Epithelial cell of esophagus (primary cell): ENCODE measurements at regions not wholly inside any gene's neighbourhood (a gene's known extent, or its start where the extent isn't known, plus 50 kb on each side); places are given as distances from the start of the nearest gene placed in this dataset.
"Not testable (repeated sequence)": the region's sequence is repeated elsewhere in the genome, so short reads cannot be mapped to it uniquely, and the experiment has no call there.

Source experiments
- DNase-seq: peaks from one replicate; pipeline ENCODE4 v3.0.0; 2010; ENCODE audit warnings: low read depth
- H3K4me3 ChIP-seq: 2 replicates; pipeline ENCODE4 v1.5.1; 2011; ENCODE audit warnings: mild to moderate bottlenecking, low read length, control low read depth
- CTCF ChIP-seq: IDR thresholded peaks from 2 replicates; pipeline ENCODE4 v1.5.1; 2011; ENCODE audit warnings: low read depth, mild to moderate bottlenecking, low read length, control low read depth, inconsistent platforms; ENCODE audit not compliant: insufficient read depth; ENCODE audit errors: missing control alignments

GRCh38 chr4:83738895-83739294 is 203.0 kb downstream of the GPAT3 start:
- no peak for TF ChIP-seq CTCF
- no peak for DNase-seq
- H3K4me3 ChIP-seq, result no peak overlapping the region

GRCh38 chr4:83734576-83734975 is 198.7 kb downstream of the GPAT3 start:
- no peak for TF ChIP-seq CTCF
- peak; percentile 6 for DNase-seq
- no peak overlapping the region for H3K4me3 ChIP-seq

GRCh38 chr4:83732114-83732635 is 196.3 kb downstream of the GPAT3 start:
- TF ChIP-seq CTCF, result no peak
- DNase-seq, result no peak
- no peak overlapping the region for H3K4me3 ChIP-seq

GRCh38 chr4:83731609-83732008 is 195.7 kb downstream of the GPAT3 start:
- DNase-seq, result peak; percentile 60
- H3K4me3 ChIP-seq, result no peak overlapping the region
- TF ChIP-seq CTCF, result no peak

- not testable (repeated sequence) for DNase-seq, H3K4me3 ChIP-seq
Observed at GRCh38 chr4:83730958-83731357, 195.1 kb downstream of the GPAT3 start.

GRCh38 chr4:83728191-83728590 is 192.3 kb downstream of the GPAT3 start:
- no peak for TF ChIP-seq CTCF
- DNase-seq, result no peak
- no peak overlapping the region for H3K4me3 ChIP-seq

GRCh38 chr4:83725336-83726085 is 189.6 kb downstream of the GPAT3 start:
- no peak for DNase-seq
- TF ChIP-seq CTCF, result no peak
- H3K4me3 ChIP-seq, result no peak overlapping the region
